HG02870 (cell line): ENCODE measurements at regions not wholly inside any gene's neighbourhood (a gene's known extent, or its start where the extent isn't known, plus 50 kb on each side); places are given as distances from the start of the nearest gene placed in this dataset.

ENCODE experiments used
- ATAC-seq: cut with Tn5 transposase; IDR thresholded peaks from one replicate; pipeline ENCODE4 v1.9.1; 2021; ENCODE audit warnings: mild to moderate bottlenecking, moderate library complexity; ENCODE audit not compliant: unreplicated experiment

DNA sequence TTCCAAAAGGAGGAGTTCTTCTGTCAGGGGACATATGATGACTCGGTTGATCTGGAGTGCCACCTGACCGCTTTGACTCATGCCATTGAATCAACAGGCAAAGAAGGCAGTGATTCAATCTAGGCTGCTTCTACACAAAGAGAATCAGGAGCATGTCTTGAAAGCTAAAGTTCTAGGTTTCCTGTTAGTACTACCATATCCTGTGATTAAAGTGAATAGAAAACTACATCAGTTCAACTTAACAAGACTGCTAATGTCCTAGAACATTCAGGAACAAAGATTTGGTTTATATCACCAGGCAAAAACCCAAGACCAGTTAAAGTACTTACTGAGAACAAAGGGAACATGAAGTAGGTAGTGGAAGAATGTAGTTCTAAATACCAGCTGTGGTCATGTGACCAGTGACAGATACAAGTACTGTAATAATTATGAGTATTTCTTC is 216.8 kb upstream of the SGK1 start:
- no peak for ATAC-seq

DNA sequence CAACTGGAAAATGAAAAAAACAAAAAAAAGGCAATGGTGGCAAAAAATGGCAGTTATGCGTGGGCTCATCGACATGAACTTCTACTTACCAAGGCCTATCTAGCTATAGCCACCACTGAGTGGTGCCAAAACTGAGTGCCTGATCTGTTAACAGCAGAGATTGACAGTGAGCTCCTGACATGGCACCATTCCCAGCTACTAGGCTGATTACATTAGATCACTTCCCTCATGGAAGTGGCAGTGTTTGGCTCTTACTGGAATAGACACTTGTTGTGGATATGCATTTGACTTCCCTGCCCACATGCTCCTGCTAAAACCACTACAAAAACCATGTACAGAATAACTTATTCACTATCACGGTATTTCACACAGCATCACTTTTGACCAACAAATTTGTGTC is 216.1 kb upstream of the SGK1 start:
- no peak for ATAC-seq

DNA sequence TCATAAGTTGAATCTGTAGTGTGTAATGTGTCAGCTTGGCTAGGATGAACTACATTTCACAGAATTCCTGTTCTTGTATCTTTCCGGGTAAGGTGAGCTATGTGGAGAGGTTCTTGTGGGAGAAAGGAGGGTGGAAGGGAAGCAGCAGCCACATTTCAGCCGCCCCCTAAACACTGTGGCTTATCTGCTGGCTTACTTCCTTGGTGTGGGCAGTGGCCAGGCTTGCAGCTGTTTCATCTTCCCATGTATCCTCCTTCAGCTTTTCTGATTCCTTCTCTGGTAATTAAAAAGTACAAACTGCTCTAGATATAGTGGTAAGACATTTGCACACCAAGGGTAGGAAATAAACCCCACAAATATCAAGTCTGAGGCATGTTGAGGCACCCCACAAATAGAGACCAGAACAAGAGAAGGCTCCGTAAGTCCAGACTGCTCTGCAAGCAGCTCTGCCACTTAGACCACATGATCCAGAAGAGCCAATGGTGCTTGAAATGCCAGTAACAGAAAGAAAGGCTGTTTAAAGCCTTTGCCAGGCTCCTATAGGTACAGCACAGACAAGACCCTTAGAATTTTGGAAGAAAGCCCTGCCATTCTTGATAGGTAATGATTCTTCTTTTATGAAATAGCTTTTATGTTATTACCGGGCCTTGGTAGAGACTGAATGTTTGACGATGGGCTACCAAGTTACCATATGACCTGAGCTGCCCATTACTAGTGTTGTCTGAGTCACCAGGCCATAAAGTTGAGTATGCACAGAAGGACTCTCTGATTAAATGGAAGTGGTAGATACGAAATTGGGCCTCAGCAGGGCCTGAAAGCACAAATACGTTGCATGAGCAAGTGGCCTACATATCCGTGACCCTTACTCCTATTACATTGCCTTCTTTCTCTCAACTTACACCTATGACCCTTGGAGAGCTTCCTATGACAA is 215.0 kb upstream of the SGK1 start:
- no peak for ATAC-seq

DNA sequence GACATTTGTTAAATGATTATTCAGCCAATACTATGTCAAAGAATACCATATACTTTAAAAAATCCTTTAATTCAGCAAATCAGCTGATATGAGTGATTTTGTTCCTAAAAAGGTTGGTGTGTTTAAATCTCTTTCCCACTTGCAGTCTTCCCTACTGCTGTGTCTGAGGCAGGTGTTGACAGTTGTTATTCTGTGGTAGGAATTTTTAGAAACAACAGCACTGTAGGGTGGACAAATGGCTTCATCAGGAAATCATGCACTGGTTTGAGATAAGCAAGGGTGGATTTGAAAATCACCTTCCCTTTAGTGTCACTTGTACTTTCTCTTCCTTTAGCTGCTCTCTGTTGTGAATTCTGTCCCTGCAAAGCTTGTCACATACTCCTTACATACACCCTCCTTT is 213.7 kb upstream of the SGK1 start:
- no peak for ATAC-seq

DNA sequence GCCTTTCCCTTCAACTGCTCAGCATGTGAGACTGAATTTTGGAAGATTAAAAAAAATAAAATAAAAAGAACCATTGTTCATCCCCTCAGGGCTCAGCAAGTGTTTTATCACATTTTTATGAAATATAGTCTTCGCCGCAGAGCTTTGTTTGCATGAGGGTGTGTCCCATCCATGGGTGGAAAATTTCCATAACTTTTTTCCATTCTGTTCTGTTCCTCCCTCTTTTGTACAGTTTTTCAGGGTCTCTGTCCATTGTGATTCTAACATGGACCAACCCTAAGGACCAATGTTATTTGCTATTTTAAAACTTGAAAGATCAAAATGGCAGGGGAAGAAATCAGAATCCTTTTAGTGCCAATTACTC is 213.3 kb upstream of the SGK1 start:
- no peak for ATAC-seq

DNA sequence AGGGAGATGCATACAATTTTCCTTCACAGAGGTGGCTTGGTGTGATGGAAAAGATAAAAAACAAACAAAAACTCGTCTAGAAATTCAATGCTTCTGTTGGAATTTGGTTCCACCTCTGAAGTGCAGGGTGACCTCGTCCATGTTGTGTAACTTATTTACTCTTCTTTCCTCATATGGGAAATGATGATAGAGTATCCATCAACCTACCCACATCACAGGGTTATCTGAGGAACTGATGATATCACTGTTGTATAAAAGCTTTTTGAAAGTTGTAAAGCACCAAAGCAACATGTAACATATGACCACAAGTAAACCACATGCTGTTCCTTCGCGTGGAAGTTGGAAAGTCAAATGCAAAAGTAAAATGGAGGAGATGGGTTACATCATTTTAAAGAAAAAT is 212.0 kb upstream of the SGK1 start:
- no peak for ATAC-seq

DNA sequence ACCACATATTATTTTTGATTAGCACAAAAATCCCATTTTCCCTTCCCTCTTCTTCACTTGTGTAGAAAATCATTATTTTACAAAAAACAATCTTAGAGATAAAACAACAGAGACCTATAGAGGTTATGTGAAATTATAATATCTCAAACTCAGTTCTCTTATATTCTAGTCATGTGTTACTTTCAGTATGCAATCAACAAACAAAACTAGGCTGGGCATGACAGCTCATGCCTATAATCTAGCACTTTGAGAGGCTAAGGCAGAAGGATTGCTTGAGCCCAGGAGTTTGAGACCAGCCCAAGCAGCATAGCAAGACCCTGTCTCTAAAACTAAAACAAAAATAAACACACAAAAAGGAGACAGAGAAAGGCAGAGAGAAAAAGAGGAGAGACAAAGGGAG is 211.4 kb upstream of the SGK1 start:
- no peak for ATAC-seq

DNA sequence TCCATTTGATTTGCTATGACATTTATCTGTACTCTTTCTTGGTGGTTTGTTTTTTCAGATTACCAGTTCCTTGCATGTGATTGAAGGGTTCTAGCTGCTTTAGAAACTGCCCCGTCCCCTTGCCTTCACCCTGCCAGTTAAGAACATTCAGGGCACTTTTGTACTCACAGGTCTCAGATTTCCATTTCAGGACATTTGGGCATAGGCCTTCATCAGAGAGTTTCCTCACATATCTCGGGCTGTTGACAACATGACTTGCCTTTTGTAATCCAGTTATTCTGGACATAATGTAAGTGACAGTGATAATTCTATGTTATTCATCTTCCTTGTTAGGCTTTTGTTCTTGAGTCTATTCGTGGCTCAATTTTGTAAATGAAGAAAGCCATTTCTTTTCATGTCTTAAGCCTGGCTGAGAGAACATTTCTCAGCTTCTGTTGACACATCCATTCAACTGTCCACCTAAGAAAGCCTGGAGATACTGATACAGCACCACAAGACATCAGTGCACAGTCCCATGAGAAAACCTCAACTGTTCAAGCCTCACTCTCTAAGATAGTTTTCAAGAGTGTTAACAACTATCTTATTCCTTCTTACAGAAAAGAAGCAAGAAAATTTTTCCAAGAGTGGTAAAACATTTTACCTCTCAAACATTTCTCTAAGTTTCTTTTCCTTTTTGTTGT is 209.3 kb upstream of the SGK1 start:
- ATAC-seq, result no peak

DNA sequence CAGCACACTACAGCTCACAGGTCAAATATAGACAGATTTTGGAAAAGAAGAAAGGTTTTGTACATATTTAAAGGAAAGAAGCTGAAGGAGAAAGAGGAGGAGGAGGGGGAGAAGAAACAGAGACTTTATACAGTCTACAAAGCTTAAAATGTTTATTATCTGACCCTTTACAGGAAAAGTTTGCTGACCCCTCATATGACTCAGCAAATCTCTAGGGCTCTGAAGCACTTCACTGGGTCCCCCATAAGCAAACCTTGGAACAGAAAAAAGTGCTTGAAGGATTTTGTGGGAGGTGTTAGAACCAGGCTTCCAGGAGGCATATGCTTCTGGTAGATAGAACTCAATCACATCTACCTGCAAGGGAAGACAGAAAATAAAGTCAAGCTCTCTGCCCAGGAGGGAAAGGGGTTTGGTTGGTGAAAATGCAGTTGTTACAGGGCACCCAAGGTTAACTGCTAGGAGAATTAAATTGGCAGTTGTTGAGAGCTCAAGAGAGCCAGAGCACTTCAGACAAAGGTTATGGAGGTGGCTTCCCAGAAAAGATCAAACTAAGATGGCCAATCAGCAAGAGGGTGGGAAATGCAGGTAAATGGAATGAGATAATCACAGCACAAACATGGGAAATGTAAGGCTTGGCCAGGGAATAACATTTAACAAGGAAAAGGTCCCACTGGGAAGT is 207.4 kb upstream of the SGK1 start:
- no peak for ATAC-seq

DNA sequence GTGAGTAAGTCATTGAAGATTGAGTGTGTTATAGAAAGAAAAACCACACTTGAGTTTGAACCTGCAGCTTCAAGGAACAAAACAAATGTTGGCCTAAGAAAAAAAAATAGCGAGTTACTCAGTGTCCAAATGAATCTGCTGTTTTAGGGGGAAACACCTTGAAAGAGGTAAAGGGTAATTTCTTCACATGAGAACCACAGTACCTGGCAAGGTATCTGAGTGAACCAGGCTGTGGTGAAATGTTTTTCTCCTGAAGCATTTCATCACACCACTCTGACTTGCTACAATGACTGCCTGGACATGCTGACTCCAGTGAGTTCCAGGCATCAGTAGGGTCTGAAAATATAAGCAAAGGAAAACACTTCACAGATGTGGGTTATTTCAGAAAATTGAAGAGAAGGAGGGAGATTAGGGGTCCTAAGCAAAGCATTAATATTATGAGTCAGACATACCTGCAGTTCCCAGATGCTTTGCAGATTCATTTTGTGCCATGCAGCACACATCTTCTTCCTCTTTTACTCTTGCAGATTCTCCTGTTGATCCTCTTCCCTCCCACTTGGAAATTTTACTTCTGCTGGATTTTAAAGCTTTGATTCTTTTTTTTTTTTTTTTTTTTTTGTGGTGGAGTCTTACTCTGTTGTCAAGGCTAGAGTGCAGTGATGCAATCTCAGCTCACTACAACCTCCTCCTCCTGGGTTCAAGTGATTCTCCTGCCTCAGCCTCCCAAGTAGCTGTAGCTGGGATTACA is 206.2 kb upstream of the SGK1 start:
- ATAC-seq, result no peak

DNA sequence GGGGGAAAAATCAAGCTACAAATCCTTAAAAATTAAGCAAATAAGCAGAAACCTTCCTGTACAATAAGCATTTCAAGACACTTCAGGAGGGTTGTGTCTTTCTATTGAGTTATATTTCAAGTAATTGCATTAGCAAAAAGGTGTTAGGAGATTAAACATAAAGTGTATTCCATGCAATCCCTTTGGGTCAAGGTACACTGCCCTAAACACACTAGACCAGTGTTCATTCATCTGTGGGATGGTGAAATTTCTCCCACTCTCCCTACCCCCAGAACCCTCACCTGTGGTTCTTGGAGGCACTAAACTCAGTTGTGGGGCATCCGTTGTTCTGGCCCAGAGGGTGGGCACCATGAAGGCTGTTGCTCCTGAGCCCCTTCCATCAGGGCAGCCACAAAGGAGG is 205.1 kb upstream of the SGK1 start:
- no peak for ATAC-seq

DNA sequence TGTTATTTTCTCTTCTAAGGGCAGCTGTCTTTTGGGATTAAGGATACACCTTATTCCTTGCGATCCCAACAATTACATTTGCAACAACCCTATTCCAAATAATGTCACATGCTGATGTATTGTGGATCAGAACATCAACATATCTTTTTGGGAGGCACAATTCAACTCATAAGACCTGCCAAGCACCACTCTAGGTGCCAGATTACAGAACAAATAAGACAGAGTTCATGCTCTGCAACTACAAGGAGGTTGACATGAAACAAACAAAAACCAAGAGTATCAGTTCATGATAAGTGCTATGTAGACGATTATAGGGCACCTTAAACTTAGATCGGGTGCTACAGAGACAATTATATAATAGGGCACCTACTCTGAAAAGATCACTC is 203.2 kb upstream of the SGK1 start:
- no peak for ATAC-seq

DNA sequence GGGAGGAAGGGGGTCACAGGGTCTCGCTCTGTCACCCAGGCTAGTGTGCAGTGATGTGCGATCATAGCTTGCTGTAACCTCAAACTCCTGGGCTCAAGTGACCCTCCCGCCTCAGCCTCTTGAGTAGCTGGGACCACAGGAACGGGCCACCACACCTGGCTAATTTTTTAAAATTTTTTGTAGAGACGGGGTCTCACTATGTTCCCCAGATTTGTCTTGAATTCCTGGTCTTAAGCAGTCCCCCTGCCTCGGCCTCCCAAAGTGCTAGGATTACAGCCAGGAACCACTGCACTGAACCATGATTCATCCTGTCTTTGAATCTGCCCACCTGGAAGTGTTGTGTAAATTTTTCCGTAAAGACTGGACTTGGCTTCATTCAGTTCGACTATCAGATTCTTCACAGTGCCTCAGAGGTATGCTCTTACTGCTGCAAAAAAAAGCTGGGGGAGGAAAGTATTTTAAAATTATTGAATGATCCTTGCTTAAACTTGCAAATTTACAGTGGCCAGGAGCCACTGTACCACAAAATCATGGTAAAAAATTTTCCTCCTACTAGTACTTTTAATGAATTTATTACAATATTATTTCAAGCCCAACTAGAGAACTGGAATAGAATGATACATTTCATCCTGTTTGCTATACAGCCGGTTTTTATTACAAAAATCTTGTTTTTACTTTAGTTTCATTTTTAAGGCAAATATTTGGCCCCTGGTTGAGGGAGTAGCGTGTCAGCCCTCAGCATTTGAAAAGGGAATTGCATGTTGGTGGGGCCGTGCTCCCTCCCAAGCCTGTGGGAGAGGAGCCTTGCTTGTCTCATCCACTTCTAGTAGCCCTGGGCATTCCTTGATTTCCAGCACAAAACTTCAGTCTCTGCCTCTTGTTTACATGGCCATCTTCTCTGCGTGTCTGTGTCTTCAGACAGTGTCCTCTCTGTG is 202.5 kb upstream of the SGK1 start:
- ATAC-seq, result no peak

DNA sequence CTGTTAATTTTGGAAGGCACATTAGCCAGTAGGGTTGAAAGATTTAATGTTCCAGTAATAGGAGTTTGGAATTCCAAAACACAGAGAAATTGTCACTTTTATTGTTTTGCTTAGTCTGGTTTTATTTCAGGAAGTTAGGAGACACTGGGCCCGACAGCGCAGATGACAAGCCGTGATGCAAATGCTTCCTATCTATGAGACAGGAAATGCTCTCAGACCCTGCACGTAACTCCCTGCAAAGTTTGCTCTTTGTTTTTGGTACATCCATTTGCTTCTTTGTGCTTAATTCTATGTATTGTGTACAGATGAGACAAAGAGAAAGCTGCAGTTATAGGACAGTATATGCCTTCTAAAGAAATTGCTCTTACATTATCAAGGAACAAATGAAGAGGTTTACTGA is 201.6 kb upstream of the SGK1 start:
- ATAC-seq, result no peak

DNA sequence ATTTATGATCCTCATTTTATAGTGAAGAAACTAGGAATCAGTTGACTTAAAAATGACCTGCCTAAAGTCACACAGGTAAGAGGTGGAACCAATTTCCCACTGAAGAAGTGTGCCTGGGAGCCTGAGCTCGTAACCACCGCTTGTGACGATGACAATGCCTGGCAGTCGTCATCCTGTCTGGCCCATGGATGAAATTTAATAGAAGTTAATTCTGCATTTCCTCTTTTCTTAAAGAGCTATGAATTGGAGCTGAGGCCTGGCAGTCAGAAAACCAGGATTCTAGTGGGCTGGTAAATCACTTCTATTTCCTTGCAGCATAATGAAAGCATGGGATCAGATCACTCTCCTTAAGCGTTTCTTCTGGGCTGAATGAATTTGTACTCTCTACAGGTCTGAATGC is 200.0 kb upstream of the SGK1 start:
- ATAC-seq, result no peak

DNA sequence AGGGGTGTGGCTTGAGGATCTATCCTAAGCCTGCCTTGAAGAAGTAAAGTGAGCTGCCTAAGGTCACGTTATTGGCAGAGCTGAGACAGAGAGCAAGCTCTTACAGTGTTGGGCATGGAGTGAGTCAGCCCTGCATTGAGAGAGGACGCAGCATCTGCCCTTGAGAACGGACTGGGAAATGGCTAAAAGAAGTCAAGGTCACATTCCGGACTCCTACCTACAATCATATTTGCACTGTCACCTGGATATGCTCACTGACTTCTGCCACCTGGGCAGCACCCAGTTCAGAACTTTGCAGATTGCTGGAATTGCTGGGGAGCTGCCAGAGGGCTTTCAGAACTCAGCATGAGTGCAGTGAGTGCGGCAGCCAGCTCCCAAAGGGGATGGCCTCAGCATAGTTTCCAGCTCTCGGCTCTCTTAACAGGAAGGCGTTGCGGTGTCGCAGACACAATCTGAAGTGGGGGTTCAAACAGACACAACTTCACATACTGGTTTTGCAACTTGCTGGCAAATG is 199.3 kb upstream of the SGK1 start:
- no peak for ATAC-seq

DNA sequence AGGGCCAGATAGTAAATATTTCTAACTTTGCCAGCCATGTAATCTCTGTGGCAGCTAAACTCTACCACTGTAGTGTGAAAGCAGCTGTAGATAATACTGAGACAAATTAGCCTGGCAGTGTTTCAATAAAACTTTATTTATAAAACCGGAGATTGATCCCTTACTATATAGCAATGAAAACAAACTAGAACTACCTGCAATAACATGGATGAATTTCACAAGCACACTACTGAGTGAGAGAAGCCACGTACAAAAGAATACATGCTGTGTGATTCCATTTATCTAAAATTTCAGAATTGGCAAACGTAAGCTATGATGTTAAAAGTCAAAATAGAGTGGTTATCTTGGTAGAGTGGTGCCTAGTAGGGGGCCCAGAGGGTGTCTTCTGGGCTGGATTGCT is 198.7 kb upstream of the SGK1 start:
- no peak for ATAC-seq

DNA sequence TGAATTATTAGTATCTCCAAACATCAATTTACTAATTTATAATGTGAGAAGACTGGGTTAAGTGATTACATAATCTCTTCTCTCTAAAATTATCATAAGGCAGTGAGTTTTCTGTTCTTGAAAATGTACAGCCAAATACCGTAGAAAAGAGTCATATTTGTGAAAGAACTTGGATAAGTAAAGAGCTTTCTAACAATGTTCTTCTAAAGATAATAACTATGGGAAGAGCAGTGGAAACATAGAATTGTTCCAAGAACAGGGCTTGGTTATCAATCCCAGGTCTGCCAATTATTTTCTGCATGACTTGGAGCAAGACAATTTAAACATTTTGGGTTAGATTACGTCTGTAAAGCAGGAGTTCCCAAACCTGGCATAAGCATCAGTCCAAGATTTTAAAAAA is 198.1 kb upstream of the SGK1 start:
- no peak for ATAC-seq

DNA sequence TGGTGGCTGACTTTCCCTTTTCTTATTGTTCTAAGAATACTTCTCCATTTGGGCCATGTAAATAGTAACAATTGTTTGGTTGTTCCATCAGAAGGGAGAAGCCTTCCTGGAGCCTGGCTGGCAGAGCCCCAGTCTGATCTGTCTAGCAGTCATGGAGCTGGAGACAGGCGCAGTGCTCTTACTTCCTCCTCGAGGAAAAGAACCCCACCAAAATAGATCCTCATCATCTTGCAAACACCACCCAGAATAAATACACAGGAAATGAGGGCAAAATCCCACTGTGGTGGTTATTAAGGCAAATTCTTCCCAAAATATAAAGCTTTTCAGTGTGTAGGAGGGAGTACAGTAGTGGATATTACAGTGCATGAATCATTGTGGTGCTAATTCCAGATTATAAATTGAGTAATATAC is 195.1 kb upstream of the SGK1 start:
- no peak for ATAC-seq
